IMR-90 (cell line): ENCODE measurements at regions not wholly inside any gene's neighbourhood (a gene's known extent, or its start where the extent isn't known, plus 50 kb on each side); places are given as distances from the start of the nearest gene placed in this dataset.
A peak's percentile ranks its signal among the peaks of the same experiment; 100 is the strongest.

ENCODE experiments used
- ATAC-seq: fragments of 200-7000 bp; cut with Tn5 transposase; 2 replicates; pipeline ENCODE4 v1.9.1; 2020; ENCODE audit warnings: low read depth, mild to moderate bottlenecking, moderate library complexity
- BruUV-seq: library from RNA; stranded (reverse); fragments of 400-500 nt; replicated peaks from 2 replicates; lab custom pipeline; 2021; lab: Mats Ljungman, UMichigan
- CTCF ChIA-PET: fragments of 300-600 bp; formaldehyde crosslinking; extraction: SDS; loops from one replicate; lab custom pipeline; 2021; ENCODE audit warnings: antibody characterized with exemption; lab: Yijun Ruan, JAX
- POLR2A ChIA-PET: fragments of 300-600 bp; sonication (Branson Sonifier 250); formaldehyde crosslinking; loops from one replicate; lab custom pipeline; 2022; ENCODE audit warnings: antibody characterized with exemption; ENCODE audit not compliant: unreplicated experiment; lab: Charles Lee
- DNase-seq: peaks from one replicate; pipeline ENCODE4 v3.0.0; 2013
- H2AFZ ChIP-seq: replicated peaks from 2 replicates; pipeline ENCODE3; 2013; ENCODE audit warnings: low read length, mild to moderate bottlenecking; ENCODE audit not compliant: poor library complexity
- H2AK5ac ChIP-seq: 2 replicates; pipeline ENCODE4 v1.6.1; 2013; ENCODE audit warnings: low read depth, low read length, inconsistent platforms
- H2AK9ac ChIP-seq: replicated peaks from 2 replicates; pipeline ENCODE3; 2013; ENCODE audit warnings: mild to moderate bottlenecking, low read depth, low read length, moderate library complexity; ENCODE audit not compliant: poor library complexity
- H2BK120ac ChIP-seq: 2 replicates; pipeline ENCODE4 v1.6.1; 2013; ENCODE audit warnings: low read depth, low read length, inconsistent platforms
- H2BK15ac ChIP-seq: 3 replicates; pipeline ENCODE4 v1.6.1; 2013; ENCODE audit warnings: low read depth, low read length, inconsistent platforms
- H2BK20ac ChIP-seq: 2 replicates; pipeline ENCODE4 v1.6.1; 2013; ENCODE audit warnings: low read depth, mild to moderate bottlenecking, inconsistent platforms, low read length, moderate library complexity
- H2BK5ac ChIP-seq: 2 replicates; pipeline ENCODE4 v1.6.1; 2013; ENCODE audit warnings: mild to moderate bottlenecking, low read depth, low read length, inconsistent platforms; ENCODE audit not compliant: poor library complexity, severe bottlenecking
- H3K14ac ChIP-seq: replicated peaks from 2 replicates; pipeline ENCODE4 v1.6.1; 2013; ENCODE audit warnings: low read depth, low read length, inconsistent platforms
- H3K18ac ChIP-seq: 2 replicates; pipeline ENCODE4 v1.6.1; 2013; ENCODE audit warnings: low read depth, low read length, control low read depth
- H3K23ac ChIP-seq: 2 replicates; pipeline ENCODE4 v1.6.1; 2013; ENCODE audit warnings: low read depth, low read length, inconsistent platforms
- H3K27ac ChIP-seq: 2 replicates; pipeline ENCODE4 v1.5.1; 2013; ENCODE audit warnings: mild to moderate bottlenecking, control low read depth, low read length; ENCODE audit not compliant: insufficient read depth
- H3K27me3 ChIP-seq: 2 replicates; pipeline ENCODE4 v1.6.1; 2013; ENCODE audit warnings: low read length; ENCODE audit not compliant: control insufficient read depth, insufficient read depth
- H3K36me3 ChIP-seq: 2 replicates; pipeline ENCODE4 v1.6.1; 2013; ENCODE audit warnings: low read length, mixed read lengths; ENCODE audit not compliant: control insufficient read depth, insufficient read depth
- H3K4ac ChIP-seq: 2 replicates; pipeline ENCODE4 v1.6.1; 2013; ENCODE audit warnings: low read depth, low read length, inconsistent platforms
- H3K4me1 ChIP-seq: 2 replicates; pipeline ENCODE4 v1.6.1; 2013; ENCODE audit warnings: low read length, mixed read lengths; ENCODE audit not compliant: control insufficient read depth, insufficient read depth
- H3K4me2 ChIP-seq: 2 replicates; pipeline ENCODE4 v1.6.1; 2013; ENCODE audit warnings: low read depth, mild to moderate bottlenecking, control low read depth, low read length, moderate library complexity
- H3K4me3 ChIP-seq: 2 replicates; pipeline ENCODE4 v1.5.1; 2013; ENCODE audit warnings: low read depth, mild to moderate bottlenecking, control low read depth, low read length, moderate library complexity; ENCODE audit not compliant: insufficient read depth
- H3K56ac ChIP-seq: 2 replicates; pipeline ENCODE4 v1.6.1; 2013; ENCODE audit warnings: low read length, inconsistent platforms; ENCODE audit not compliant: insufficient read depth; ENCODE audit errors: extremely low read depth
- H3K79me1 ChIP-seq, 2 experiments: 2 replicates each; pipeline ENCODE4 v1.6.1; 2013; ENCODE audit warnings: low read length in 2 of 2, inconsistent platforms in 1 of 2, low read depth in 1 of 2
- H3K9ac ChIP-seq: 2 replicates; pipeline ENCODE4 v1.6.1; 2013; ENCODE audit warnings: low read depth, low read length, control low read depth
- H3K9me1 ChIP-seq: 2 replicates; pipeline ENCODE4 v1.6.1; 2013; ENCODE audit warnings: low read length, inconsistent platforms; ENCODE audit not compliant: insufficient read depth
- H3K9me3 ChIP-seq: 2 replicates; pipeline ENCODE4 v1.6.1; 2013; ENCODE audit warnings: low read length; ENCODE audit not compliant: control insufficient read depth, insufficient read depth
- H4K20me1 ChIP-seq: 2 replicates; pipeline ENCODE4 v1.6.1; 2013; ENCODE audit warnings: low read length, inconsistent platforms; ENCODE audit not compliant: insufficient read depth
- H4K5ac ChIP-seq: 2 replicates; pipeline ENCODE4 v1.6.1; 2013; ENCODE audit warnings: mild to moderate bottlenecking, low read depth, low read length, control low read depth
- H4K8ac ChIP-seq, 2 experiments: 2 replicates each; pipeline ENCODE4 v1.6.1; 2013; ENCODE audit warnings: low read depth in 2 of 2, low read length in 2 of 2, control low read depth in 1 of 2, inconsistent platforms in 1 of 2
- H4K91ac ChIP-seq: 2 replicates; pipeline ENCODE4 v1.6.1; 2013; ENCODE audit warnings: low read depth, low read length, inconsistent platforms; ENCODE audit not compliant: insufficient read depth
- BHLHE40 ChIP-seq: fragments of 150-350 bp; IDR thresholded peaks from 2 replicates; pipeline ENCODE4 v1.6.1; 2016; ENCODE audit warnings: mild to moderate bottlenecking, low read depth, low read length
- CEBPB ChIP-seq: IDR thresholded peaks from 2 replicates; pipeline ENCODE4 v1.6.1; 2012; ENCODE audit warnings: low read depth, low read length, improper control_type of control experiment
- CHD1 ChIP-seq: IDR thresholded peaks from 2 replicates; pipeline ENCODE4 v1.6.1; 2012; ENCODE audit warnings: low read depth, low read length, improper control_type of control experiment
- FOS ChIP-seq: fragments of 150-350 bp; IDR thresholded peaks from 2 replicates; pipeline ENCODE4 v1.6.1; 2016; ENCODE audit warnings: low read depth, low read length
- MAFK ChIP-seq: IDR thresholded peaks from 2 replicates; pipeline ENCODE4 v1.6.1; 2012; ENCODE audit warnings: low read depth, low read length, improper control_type of control experiment
- POLR2A ChIP-seq: IDR thresholded peaks from 2 replicates; pipeline ENCODE4 v1.6.1; 2012; ENCODE audit warnings: mild to moderate bottlenecking, low read depth, low read length
- RAD21 ChIP-seq: IDR thresholded peaks from 2 replicates; pipeline ENCODE4 v1.6.1; 2012; ENCODE audit warnings: low read length, improper control_type of control experiment
- RCOR1 ChIP-seq: IDR thresholded peaks from 2 replicates; pipeline ENCODE4 v1.6.1; 2012; ENCODE audit warnings: mild to moderate bottlenecking, low read length, improper control_type of control experiment; ENCODE audit not compliant: insufficient replicate concordance
- RFX5 ChIP-seq: IDR thresholded peaks from 2 replicates; pipeline ENCODE4 v1.8.0; 2012; ENCODE audit warnings: low read depth, mild to moderate bottlenecking, low read length, moderate library complexity
- USF2 ChIP-seq: fragments of 150-350 bp; IDR thresholded peaks from 2 replicates; pipeline ENCODE4 v1.6.1; 2017; ENCODE audit warnings: mild to moderate bottlenecking, antibody characterized with exemption, low read length, low read depth
- WGBS, 2 experiments: methylation state at CpG; one replicate each; pipeline versions ENCODE4 v1.1.5 to v1.1.7; 2013; ENCODE audit warnings: missing lambda C conversion rate in 2 of 2; ENCODE audit not compliant: insufficient read length in 1 of 2; ENCODE audit errors: extremely low coverage in 2 of 2; 5-methylcytosine and 5-hydroxymethylcytosine counted together
- dilution Hi-C: fragments of 300-500 bp; cut with HindIII; formaldehyde crosslinking; loops from one replicate; pipeline ENCODE4 v1.14.3; 2018; ENCODE audit warnings: low sequenced_read_pairs; ENCODE audit not compliant: unreplicated experiment
- in situ Hi-C: fragments of 300-500 bp; cut with MboI; formaldehyde crosslinking; loops from 3 replicates; pipeline ENCODE4 v1.14.3; 2019; ENCODE audit warnings: low sequenced_read_pairs, inconsistent platforms, mixed read lengths
- intact Hi-C: fragments of 100-400 bp; cut with micrococcal nuclease; formaldehyde crosslinking; loops from 2 replicates; pipeline ENCODE4 v1.10.0; 2022
- TF ChIP-seq, protein P1 (sequence below): fragments of 150-350 bp; IDR thresholded peaks from 2 replicates; pipeline ENCODE4 v1.6.1; 2016; ENCODE audit warnings: low read depth, mild to moderate bottlenecking, low read length, moderate library complexity, borderline replicate concordance

GRCh38 chr6:26195376-26195923 lies 108.2 kb downstream of the HFE start (continued):
- TF ChIP-seq POLR2A: 0 out of 2 replicates have a peak, but pooled peaks have one; percentile 33

- H3K56ac ChIP-seq: peak overlapping the region; percentile 64; the same call in 1 of the 2 replicates
- DNase-seq (peak; percentile 23), ATAC-seq (no peak)
- H3K27ac ChIP-seq: peak overlapping the region; percentile 86
- peak overlapping the region; percentile 87 for H3K9ac ChIP-seq
- H3K14ac ChIP-seq: peak overlapping the region; percentile 34
- WGBS, 2 experiments: 0% methylated on average over 6 of the region's 28 CpGs; no CpG with 5 or more reads in 1 of the 2 experiments
- H2AK9ac ChIP-seq: no peak overlapping the region
- peaks cover 12% of the 10 kb centered on the region for H4K20me1 ChIP-seq
- no TSS peak for BruUV-seq
- H2AFZ ChIP-seq: peak overlapping the region; percentile 68
- POLR2A ChIA-PET: interaction anchor here (0.5 to 6.5 kb wide), 18 partner anchors 7 to 1697 kb away, joined by 3 to 50 read pairs (median 4); a partner anchor contains a TSS
- in situ Hi-C loops (loop anchor here (25.0 kb wide), 1 partner anchor 941 kb away; a partner anchor contains a TSS), intact Hi-C loops (loop anchor here (2.0 to 5.0 kb wide), 4 partner anchors 37 to 936 kb away; a partner anchor contains a TSS), dilution Hi-C loops (no loop called here)
- CTCF ChIA-PET: interaction anchor here (1.3 kb wide), 1 partner anchor 12 kb away, joined by 3 read pairs; a partner anchor contains a TSS
- H2AK5ac ChIP-seq: no peak overlapping the region
- H4K5ac ChIP-seq: no peak overlapping the region
- peak overlapping the region; percentile 73 for H2BK5ac ChIP-seq
- peak overlapping the region; percentile 97 for H3K4me2 ChIP-seq
- peak overlapping the region in 1 of 2 experiments; percentile 2; a peak in 1 of 4 replicates for H4K8ac ChIP-seq
- no peak overlapping the region for H2BK20ac ChIP-seq
- H3K9me3 ChIP-seq: no peaks in the 10 kb centered on the region
- no peaks in the 10 kb centered on the region; the same call in 1 of the 2 replicates for H3K4me1 ChIP-seq
- H2BK120ac ChIP-seq: no peak overlapping the region
- peak overlapping the region; percentile 14; the same call in 1 of the 2 replicates for H3K18ac ChIP-seq
- peak overlapping the region; percentile 55 for H3K4me3 ChIP-seq
- no peaks in the 10 kb centered on the region for H3K36me3 ChIP-seq
- peak overlapping the region; percentile 23 for H3K4ac ChIP-seq
- peak overlapping the region; percentile 46; the same call in 1 of the 2 replicates for H3K23ac ChIP-seq
- H3K79me1 ChIP-seq: peaks cover 0 to 6% of the 10 kb centered on the region in 2 experiments; a peak in 1 of 4 replicates
- H3K9me1 ChIP-seq: no peaks in the 10 kb centered on the region
- no peaks in the 10 kb centered on the region for H3K27me3 ChIP-seq
- no peak overlapping the region for H4K91ac ChIP-seq
- H2BK15ac ChIP-seq: no peak overlapping the region
- no peak for TF ChIP-seq RCOR1
- peak; percentile 74 for TF ChIP-seq USF2
- no peak for TF ChIP-seq POLR2A
- no peak for TF ChIP-seq CHD1
- TF ChIP-seq, protein P1, sequence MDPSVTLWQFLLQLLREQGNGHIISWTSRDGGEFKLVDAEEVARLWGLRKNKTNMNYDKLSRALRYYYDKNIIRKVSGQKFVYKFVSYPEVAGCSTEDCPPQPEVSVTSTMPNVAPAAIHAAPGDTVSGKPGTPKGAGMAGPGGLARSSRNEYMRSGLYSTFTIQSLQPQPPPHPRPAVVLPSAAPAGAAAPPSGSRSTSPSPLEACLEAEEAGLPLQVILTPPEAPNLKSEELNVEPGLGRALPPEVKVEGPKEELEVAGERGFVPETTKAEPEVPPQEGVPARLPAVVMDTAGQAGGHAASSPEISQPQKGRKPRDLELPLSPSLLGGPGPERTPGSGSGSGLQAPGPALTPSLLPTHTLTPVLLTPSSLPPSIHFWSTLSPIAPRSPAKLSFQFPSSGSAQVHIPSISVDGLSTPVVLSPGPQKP: no peak
- peak; percentile 8; the same call in 1 of the 2 replicates for TF ChIP-seq BHLHE40
- TF ChIP-seq MAFK: no peak
- TF ChIP-seq RFX5: no peak
- no peak for TF ChIP-seq FOS
- no peak for TF ChIP-seq RAD21
- no peak for TF ChIP-seq CEBPB
Observed at GRCh38 chr6:26195924-26196845, 109.0 kb downstream of the HFE start.
